Right lobe of liver (tissue), 6 donors: ENCODE measurements at regions not wholly inside any gene's neighbourhood (a gene's known extent, or its start where the extent isn't known, plus 50 kb on each side); places are given as distances from the start of the nearest gene placed in this dataset.
"Not testable (repeated sequence)": the region's sequence is repeated elsewhere in the genome, so short reads cannot be mapped to it uniquely, and the experiment has no call there.

Source experiments
- ATAC-seq, 4 donors: fragments of 200-7000 bp; cut with Tn5 transposase; one replicate each; pipeline ENCODE4 v1.9.1; 2020; ENCODE audit warnings: mild to moderate bottlenecking in 4 of 4, moderate library complexity in 4 of 4
- DNase-seq, 3 donors: peaks; one replicate each; pipeline ENCODE4 v3.0.0-alpha.2; 2020
- H3K27ac ChIP-seq, 3 donors: fragments of 200-600 bp; one replicate each; pipeline ENCODE4 v1.8.0; 2022
- H3K27me3 ChIP-seq, 2 donors: fragments of 200-600 bp; one replicate each; pipeline ENCODE4 v1.8.0; 2022
- H3K36me3 ChIP-seq, 4 donors: fragments of 200-600 bp; sonication (generic) in 1 of 4; one replicate each; pipeline versions ENCODE4 v1.5.1 to v1.8.0; 2017 to 2022; ENCODE audit warnings: control low read depth in 1 of 4
- H3K4me1 ChIP-seq, 4 donors: fragments of 200-600 bp; sonication (generic) in 1 of 4; one replicate each; pipeline versions ENCODE4 v1.5.1 to v1.8.0; 2017 to 2022; ENCODE audit warnings: control low read depth in 1 of 4
- H3K4me3 ChIP-seq, 3 donors: fragments of 200-600 bp; one replicate each; pipeline ENCODE4 v1.8.0; 2022
- H3K9me3 ChIP-seq, 4 donors: fragments of 200-600 bp; sonication (generic) in 1 of 4; one replicate each; pipeline versions ENCODE4 v1.5.1 to v1.8.0; 2017 to 2022; ENCODE audit warnings: control low read depth in 1 of 4
- POLR2A ChIP-seq: fragments of 450-650 bp; IDR thresholded peaks from one replicate; pipeline ENCODE4 v1.6.1; 2017; ENCODE audit warnings: antibody characterized with exemption, mild to moderate bottlenecking
- WGBS: methylation state at CpG from one replicate; pipeline ENCODE4 v1.1.6; 2018; ENCODE audit warnings: low coverage, low lambda C conversion rate; ENCODE audit not compliant: insufficient coverage; ENCODE audit errors: missing lambda C conversion rate; 5-methylcytosine and 5-hydroxymethylcytosine counted together
- intact Hi-C, 2 donors: fragments of 100-400 bp; cut with DNase I; formaldehyde crosslinking; loops; one replicate each; pipeline versions ENCODE4 v1.11.2 to v1.14.1; 2022
- TF ChIP-seq, protein P1 (sequence below), 4 donors: fragments of 200-600 bp in 3 of 4; fragments of 450-650 bp in 1 of 4; IDR thresholded peaks; one replicate each; pipeline versions ENCODE4 v1.5.1 to v1.8.0; 2016 to 2022; ENCODE audit warnings: antibody characterized with exemption in 4 of 4, mild to moderate bottlenecking in 2 of 4
- donor health status: DM: no; HTN: yes; CAD: no.
- donor health status: DM: no; HTN: no; CAD: no.
- donor health status: DM: no; HTN: no; CAD: no.
- donor health status: DM: no; HTN: yes; CAD: no.
- donor health status: DM: no; HTN: yes; CAD: no.

DNA sequence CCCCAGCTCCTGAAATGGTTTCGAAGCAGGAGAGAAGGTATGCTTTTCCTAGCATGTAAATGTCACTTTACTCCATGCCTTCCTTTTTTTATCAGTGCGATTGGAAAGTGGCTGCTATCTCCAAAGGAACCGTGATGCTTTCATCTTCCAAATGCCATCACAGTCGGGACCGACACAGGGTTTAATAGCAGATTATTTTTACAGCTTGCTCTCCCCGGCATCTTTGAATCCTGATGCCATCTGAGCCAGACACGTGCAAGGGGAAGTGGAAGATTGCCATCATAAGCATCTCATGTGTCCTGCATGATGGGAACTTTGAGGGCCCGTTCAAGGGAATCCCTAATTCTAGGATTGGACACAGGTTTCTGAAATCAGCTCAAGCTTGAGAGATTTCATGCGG is 253.4 kb upstream of the KCNG1 start:
- no peaks in the 10 kb centered on the region for H3K36me3 ChIP-seq
- ATAC-seq: no peak
- H3K9me3 ChIP-seq: no peaks in the 10 kb centered on the region
- DNase-seq: no peak
- no peaks in the 10 kb centered on the region for H3K27me3 ChIP-seq
- intact Hi-C loops: no loop called here
- 42% methylated on average over 8 of the region's 9 CpGs for WGBS
- no peak overlapping the region for H3K4me3 ChIP-seq
- H3K27ac ChIP-seq: no peak overlapping the region
- H3K4me1 ChIP-seq: no peaks in the 10 kb centered on the region
- no peak for TF ChIP-seq POLR2A
- TF ChIP-seq, protein P1, sequence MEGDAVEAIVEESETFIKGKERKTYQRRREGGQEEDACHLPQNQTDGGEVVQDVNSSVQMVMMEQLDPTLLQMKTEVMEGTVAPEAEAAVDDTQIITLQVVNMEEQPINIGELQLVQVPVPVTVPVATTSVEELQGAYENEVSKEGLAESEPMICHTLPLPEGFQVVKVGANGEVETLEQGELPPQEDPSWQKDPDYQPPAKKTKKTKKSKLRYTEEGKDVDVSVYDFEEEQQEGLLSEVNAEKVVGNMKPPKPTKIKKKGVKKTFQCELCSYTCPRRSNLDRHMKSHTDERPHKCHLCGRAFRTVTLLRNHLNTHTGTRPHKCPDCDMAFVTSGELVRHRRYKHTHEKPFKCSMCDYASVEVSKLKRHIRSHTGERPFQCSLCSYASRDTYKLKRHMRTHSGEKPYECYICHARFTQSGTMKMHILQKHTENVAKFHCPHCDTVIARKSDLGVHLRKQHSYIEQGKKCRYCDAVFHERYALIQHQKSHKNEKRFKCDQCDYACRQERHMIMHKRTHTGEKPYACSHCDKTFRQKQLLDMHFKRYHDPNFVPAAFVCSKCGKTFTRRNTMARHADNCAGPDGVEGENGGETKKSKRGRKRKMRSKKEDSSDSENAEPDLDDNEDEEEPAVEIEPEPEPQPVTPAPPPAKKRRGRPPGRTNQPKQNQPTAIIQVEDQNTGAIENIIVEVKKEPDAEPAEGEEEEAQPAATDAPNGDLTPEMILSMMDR (IDR thresholded peaks at IDR 0.05): no peak

DNA sequence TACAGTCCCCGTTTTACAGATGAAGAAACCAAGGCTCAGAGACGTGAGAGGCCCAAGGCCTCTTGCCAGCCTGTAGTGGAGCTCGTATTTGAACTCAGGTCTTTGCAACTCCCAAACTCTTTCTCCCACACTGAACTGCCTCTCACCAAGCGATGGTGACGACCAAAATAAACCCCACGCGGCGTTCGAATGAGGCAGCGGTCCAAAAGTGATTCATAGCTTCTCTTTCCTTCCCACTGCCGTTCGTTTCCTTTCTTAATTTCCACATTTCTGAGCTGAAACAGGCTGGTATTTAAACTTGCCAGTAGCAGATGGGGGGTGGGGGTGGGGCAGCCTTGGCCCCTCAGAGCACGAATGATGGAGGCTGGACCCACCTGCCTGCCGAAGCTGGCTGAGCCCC is 252.9 kb upstream of the KCNG1 start:
- H3K27me3 ChIP-seq: no peaks in the 10 kb centered on the region
- intact Hi-C loops: no loop called here
- TF ChIP-seq, protein P1 (IDR thresholded peaks at IDR 0.05): no peak
- no peak for TF ChIP-seq POLR2A

DNA sequence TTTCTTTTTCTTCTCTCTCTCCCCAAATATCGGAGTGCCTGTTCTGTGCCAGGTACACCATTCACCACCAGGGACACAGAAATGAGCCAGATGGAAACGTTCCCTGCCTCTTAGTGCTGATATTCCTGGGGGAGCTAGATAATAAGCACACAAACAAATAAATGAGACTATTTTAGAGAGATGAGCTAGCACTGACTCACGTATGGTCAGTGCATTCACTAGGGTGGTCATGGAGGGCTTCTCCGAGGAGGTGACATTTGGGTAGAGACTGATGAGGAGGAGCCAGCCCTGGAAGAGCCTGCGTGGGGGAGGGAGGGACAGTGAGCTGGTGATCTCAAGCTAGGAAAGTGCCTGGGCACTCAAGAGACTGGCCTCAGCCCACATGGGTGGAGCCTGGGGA is 252.3 kb upstream of the KCNG1 start:
- Histone ChIP-seq H3K4me3 (no peak overlapping the region), H3K27me3 (no peaks in the 10 kb centered on the region), H3K27ac (no peak overlapping the region), H3K4me1 (no peaks in the 10 kb centered on the region), H3K9me3 (no peaks in the 10 kb centered on the region), H3K36me3 (no peaks in the 10 kb centered on the region)
- intact Hi-C loops: no loop called here
- WGBS: 53% methylated on average over 5 of the region's 5 CpGs
- TF ChIP-seq, protein P1 (IDR thresholded peaks at IDR 0.05): no peak
- DNase-seq (no peak), ATAC-seq (no peak)

More for the DNA sequence above, 252.9 kb upstream of the KCNG1 start:
- ATAC-seq (no peak), DNase-seq (no peak)
- H3K9me3 ChIP-seq: no peaks in the 10 kb centered on the region
- H3K4me1 ChIP-seq: no peaks in the 10 kb centered on the region
- WGBS: 25% methylated on average over 14 of the region's 14 CpGs
- no peaks in the 10 kb centered on the region for H3K36me3 ChIP-seq
- no peak overlapping the region for H3K4me3 ChIP-seq
- no peak overlapping the region for H3K27ac ChIP-seq

DNA sequence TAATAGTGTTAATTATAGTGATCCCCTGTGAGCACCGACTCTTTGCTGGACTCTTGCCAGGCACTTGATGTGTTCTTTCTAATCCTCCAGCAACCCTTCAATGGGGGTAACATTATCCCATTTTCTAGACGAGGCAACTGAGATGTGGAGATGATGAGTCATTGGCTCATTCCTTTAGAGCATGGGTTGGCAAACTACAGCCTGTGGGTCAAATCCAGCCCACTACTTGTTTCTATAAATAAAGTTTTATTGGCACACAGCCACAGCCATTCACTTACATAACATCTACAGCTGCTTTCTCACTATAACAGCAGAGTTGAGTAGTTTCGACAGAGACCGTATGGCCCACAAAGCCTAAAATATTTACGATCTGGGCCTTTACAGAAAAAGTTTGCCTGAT is 249.5 kb upstream of the KCNG1 start:
- 59% methylated on average over 5 of the region's 5 CpGs for WGBS
- intact Hi-C loops: no loop called here
- H3K27me3 ChIP-seq: no peaks in the 10 kb centered on the region
- no peaks in the 10 kb centered on the region for H3K36me3 ChIP-seq
- H3K9me3 ChIP-seq: no peaks in the 10 kb centered on the region
- H3K27ac ChIP-seq: no peak overlapping the region
- no peak overlapping the region for H3K4me3 ChIP-seq
- DNase-seq (no peak), ATAC-seq (no peak)
- H3K4me1 ChIP-seq: no peaks in the 10 kb centered on the region
- no peak for TF ChIP-seq POLR2A
- TF ChIP-seq, protein P1 (IDR thresholded peaks at IDR 0.05): no peak

DNA sequence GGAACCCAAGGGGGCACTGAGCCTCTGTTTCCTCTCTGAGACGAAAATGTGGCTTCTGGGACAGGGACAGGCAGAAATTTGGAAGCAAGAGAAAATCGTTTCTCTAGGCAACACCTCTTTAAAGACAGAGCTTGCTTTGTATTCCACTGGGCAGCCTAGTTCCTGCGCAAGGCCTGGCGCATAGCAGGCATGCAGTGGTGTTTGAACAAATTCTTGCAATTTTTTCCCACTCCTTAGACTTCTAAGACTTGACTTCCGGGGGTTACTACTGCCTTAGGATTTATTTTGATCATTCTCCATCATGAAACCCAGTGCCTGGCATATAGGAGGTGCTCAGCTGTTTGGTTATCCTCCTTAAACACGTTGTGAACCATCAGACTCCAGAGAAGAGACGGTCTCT is 249.0 kb upstream of the KCNG1 start:
- DNase-seq (no peak), ATAC-seq (no peak)
- WGBS: 54% methylated on average over 7 of the region's 7 CpGs
- no peak overlapping the region for H3K27ac ChIP-seq
- intact Hi-C loops: no loop called here
- no peaks in the 10 kb centered on the region for H3K27me3 ChIP-seq
- no peaks in the 10 kb centered on the region for H3K4me1 ChIP-seq
- no peaks in the 10 kb centered on the region for H3K36me3 ChIP-seq
- H3K4me3 ChIP-seq: no peak overlapping the region
- no peaks in the 10 kb centered on the region for H3K9me3 ChIP-seq
- TF ChIP-seq, protein P1 (IDR thresholded peaks at IDR 0.05): no peak
- no peak for TF ChIP-seq POLR2A

DNA sequence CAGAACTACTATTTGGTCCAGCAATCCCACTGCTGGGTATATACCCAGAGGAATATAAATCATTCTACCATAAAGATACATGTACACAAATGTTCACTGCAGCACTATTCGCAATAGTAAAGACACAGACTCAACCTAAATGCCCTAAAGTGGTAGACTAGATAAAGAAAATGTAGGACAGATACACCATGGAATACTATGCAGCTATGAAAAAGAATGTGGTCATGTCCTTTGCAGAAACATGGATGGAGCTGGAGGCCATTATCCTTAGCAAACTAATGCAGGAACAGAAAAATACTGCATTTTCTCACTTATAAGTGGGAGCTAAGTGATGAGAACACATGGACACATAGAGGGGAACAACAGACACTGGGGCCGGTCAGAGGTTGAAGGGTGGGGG is 248.4 kb upstream of the KCNG1 start:
- WGBS: 77% methylated on average over 2 of the region's 2 CpGs
- H3K27me3 ChIP-seq, DNase-seq, H3K4me1 ChIP-seq, H3K4me3 ChIP-seq, H3K36me3 ChIP-seq, ATAC-seq, H3K9me3 ChIP-seq, H3K27ac ChIP-seq, intact Hi-C loops: not testable (repeated sequence)
